Mesenchymal stem cell (in vitro differentiated cells and primary cell): ENCODE measurements at regions not wholly inside any gene's neighbourhood (a gene's known extent, or its start where the extent isn't known, plus 50 kb on each side); places are given as distances from the start of the nearest gene placed in this dataset.
A peak's percentile ranks its signal among the peaks of the same experiment; 100 is the strongest.

Source experiments
- DNase-seq: peaks from one replicate; pipeline ENCODE4 v3.0.0-alpha.2; 2013
- H2AFZ ChIP-seq: one replicate; pipeline ENCODE4 v1.6.1; 2013; ENCODE audit warnings: low read depth, mild to moderate bottlenecking, control low read depth, inconsistent platforms, low read length, moderate library complexity
- H2AK5ac ChIP-seq: 2 replicates; pipeline ENCODE4 v1.6.1; 2013; ENCODE audit warnings: low read length, moderate library complexity, mild to moderate bottlenecking, inconsistent platforms; ENCODE audit not compliant: severe bottlenecking
- H2BK120ac ChIP-seq: one replicate; pipeline ENCODE4 v1.6.1; 2013; ENCODE audit warnings: low read depth, mild to moderate bottlenecking, inconsistent platforms, low read length, moderate library complexity
- H2BK12ac ChIP-seq, 2 experiments: one replicate each; pipeline ENCODE4 v1.6.1; 2013; ENCODE audit warnings: inconsistent platforms in 2 of 2, low read length in 2 of 2, mild to moderate bottlenecking in 2 of 2, moderate library complexity in 2 of 2, control low read depth in 1 of 2
- H2BK15ac ChIP-seq: one replicate; pipeline ENCODE4 v1.6.1; 2013; ENCODE audit warnings: mild to moderate bottlenecking, low read depth, inconsistent platforms; ENCODE audit not compliant: poor library complexity, severe bottlenecking
- H2BK5ac ChIP-seq: 2 replicates; pipeline ENCODE4 v1.6.1; 2013; ENCODE audit warnings: low read depth, mild to moderate bottlenecking, low read length, control low read depth, inconsistent platforms; ENCODE audit not compliant: poor library complexity, severe bottlenecking
- H3K14ac ChIP-seq, 2 experiments: one replicate each; pipeline ENCODE4 v1.6.1; 2013; ENCODE audit warnings: inconsistent platforms in 2 of 2, low read length in 2 of 2, control low read depth in 1 of 2, mild to moderate bottlenecking in 1 of 2, moderate library complexity in 1 of 2
- H3K18ac ChIP-seq, 2 experiments: one replicate each; pipeline ENCODE4 v1.6.1; 2013; ENCODE audit warnings: inconsistent platforms in 2 of 2, low read length in 2 of 2, control low read depth in 1 of 2, low read depth in 1 of 2, mild to moderate bottlenecking in 1 of 2
- H3K23ac ChIP-seq, 2 experiments: one replicate each; pipeline ENCODE4 v1.6.1; 2013; ENCODE audit warnings: inconsistent platforms in 2 of 2, low read length in 2 of 2, mild to moderate bottlenecking in 2 of 2, moderate library complexity in 2 of 2, control low read depth in 1 of 2
- H3K27ac ChIP-seq: 2 replicates; pipeline ENCODE4 v1.5.1; 2013; ENCODE audit warnings: mild to moderate bottlenecking, moderate library complexity, low read length, control low read depth, inconsistent platforms; ENCODE audit not compliant: poor library complexity, severe bottlenecking
- H3K27me3 ChIP-seq, 2 experiments: 2 replicates each; pipeline versions ENCODE4 v1.6.1 to v1.7.0; 2013; ENCODE audit warnings: low read length in 2 of 2, mild to moderate bottlenecking in 2 of 2, moderate library complexity in 2 of 2, control low read depth in 1 of 2, inconsistent platforms in 1 of 2; ENCODE audit not compliant: control insufficient read depth in 1 of 2, insufficient read depth in 1 of 2
- H3K36me3 ChIP-seq, 2 experiments: 2 replicates each; pipeline versions ENCODE4 v1.6.1 to v1.7.0; 2013; ENCODE audit warnings: low read length in 2 of 2, control low read depth in 1 of 2, inconsistent platforms in 1 of 2, low read depth in 1 of 2, mild to moderate bottlenecking in 1 of 2; ENCODE audit not compliant: insufficient read depth in 2 of 2, control insufficient read depth in 1 of 2
- H3K4ac ChIP-seq, 2 experiments: one replicate each; pipeline ENCODE4 v1.6.1; 2013; ENCODE audit warnings: inconsistent platforms in 2 of 2, low read length in 2 of 2, mild to moderate bottlenecking in 2 of 2, moderate library complexity in 2 of 2, control low read depth in 1 of 2, low read depth in 1 of 2
- H3K4me1 ChIP-seq: 2 replicates; pipeline ENCODE4 v1.6.1; 2013; ENCODE audit warnings: low read depth, low read length, control low read depth; ENCODE audit not compliant: control insufficient read depth, insufficient read depth
- H3K4me2 ChIP-seq: 2 replicates; pipeline ENCODE4 v1.6.1; 2013; ENCODE audit warnings: low read length, mild to moderate bottlenecking, inconsistent platforms; ENCODE audit not compliant: poor library complexity, severe bottlenecking
- H3K4me3 ChIP-seq, 2 experiments: 2 replicates each; pipeline versions ENCODE4 v1.5.1 to v1.7.0; 2013; ENCODE audit warnings: low read length in 2 of 2, mild to moderate bottlenecking in 2 of 2, control low read depth in 1 of 2, low read depth in 1 of 2; ENCODE audit not compliant: insufficient read depth in 1 of 2
- H3K79me1 ChIP-seq: replicated peaks from 2 replicates; pipeline ENCODE4 v1.6.1; 2013; ENCODE audit warnings: mild to moderate bottlenecking, control low read depth, low read length, inconsistent platforms; ENCODE audit not compliant: poor library complexity, severe bottlenecking
- H3K9ac ChIP-seq: 2 replicates; pipeline ENCODE4 v1.7.0; 2013; ENCODE audit warnings: mild to moderate bottlenecking, low read length, moderate library complexity
- H3K9me3 ChIP-seq: 2 replicates; pipeline ENCODE4 v1.7.0; 2013; ENCODE audit warnings: mild to moderate bottlenecking, low read length; ENCODE audit not compliant: control insufficient read depth
- H4K8ac ChIP-seq: one replicate; pipeline ENCODE4 v1.6.1; 2013; ENCODE audit warnings: inconsistent platforms, mild to moderate bottlenecking, low read length, moderate library complexity
- H4K91ac ChIP-seq: one replicate; pipeline ENCODE4 v1.6.1; 2013; ENCODE audit warnings: mild to moderate bottlenecking, low read length, inconsistent platforms
- WGBS: methylation state at CpG from one replicate; pipeline ENCODE4 v1.1.7; 2013; ENCODE audit warnings: mixed read lengths; 5-methylcytosine and 5-hydroxymethylcytosine counted together

GRCh38 chr2:172172513-172173173, 69.9 kb upstream of the DLX2 start:
- peak; percentile 61 for DNase-seq
- Histone ChIP-seq H4K91ac (no peak overlapping the region), H2AK5ac (no peak overlapping the region), H2AFZ (peak overlapping the region; percentile 72), H3K18ac (peak overlapping the region; percentile 88), H3K9me3 (no peaks in the 10 kb centered on the region), H2BK12ac (peak overlapping the region in 1 of 2 experiments; percentile 83), H3K79me1 (no peaks in the 10 kb centered on the region), H3K14ac (peak overlapping the region in 1 of 2 experiments; percentile 18), H2BK15ac (peak overlapping the region; percentile 100), H3K9ac (peak overlapping the region; percentile 60), H2BK5ac (no peak overlapping the region), H3K27me3 (peaks cover 0 to 36% of the 10 kb centered on the region in 2 experiments), H3K4ac (peak overlapping the region in 1 of 2 experiments; percentile 65), H3K4me3 (peak overlapping the region; percentile 70 to 80), H2BK120ac (peak overlapping the region; percentile 81), H4K8ac (peak overlapping the region; percentile 81), H3K4me2 (peak overlapping the region; percentile 94), H3K4me1 (peaks cover 2% of the 10 kb centered on the region), H3K23ac (peak overlapping the region in 1 of 2 experiments; percentile 99), H3K36me3 (no peaks in the 10 kb centered on the region), H3K27ac (no peak overlapping the region)
- WGBS: under 1% methylated on average over 33 of the region's 58 CpGs

- H4K8ac ChIP-seq: no peak overlapping the region
- H3K4ac ChIP-seq: no peak overlapping the region
- H3K14ac ChIP-seq: no peak overlapping the region
- no peak overlapping the region for H3K23ac ChIP-seq
- H2AFZ ChIP-seq: no peak overlapping the region
- H3K36me3 ChIP-seq: no peaks in the 10 kb centered on the region
- no peaks in the 10 kb centered on the region for H3K9me3 ChIP-seq
- no peak overlapping the region for H2AK5ac ChIP-seq
- H3K4me1 ChIP-seq: peaks cover 2% of the 10 kb centered on the region
- no peak overlapping the region for H4K91ac ChIP-seq
- no peak for DNase-seq
- peak overlapping the region; percentile 94 for H3K4me2 ChIP-seq
- no peak overlapping the region for H2BK5ac ChIP-seq
- H3K4me3 ChIP-seq: no peak overlapping the region
- H3K27me3 ChIP-seq: peaks cover 0 to 36% of the 10 kb centered on the region in 2 experiments
- H3K18ac ChIP-seq: no peak overlapping the region
- no peak overlapping the region for H3K9ac ChIP-seq
- 80% methylated on average over 6 of the region's 8 CpGs for WGBS
- H2BK12ac ChIP-seq: peak overlapping the region in 1 of 2 experiments; percentile 15
- H2BK15ac ChIP-seq: no peak overlapping the region
- H2BK120ac ChIP-seq: no peak overlapping the region
- no peak overlapping the region for H3K27ac ChIP-seq
- H3K79me1 ChIP-seq: no peaks in the 10 kb centered on the region
Observed at GRCh38 chr2:172173174-172173706, 70.5 kb upstream of the DLX2 start.

GRCh38 chr2:172177581-172177980, 74.9 kb upstream of the DLX2 start:
- Histone ChIP-seq H3K14ac (no peak overlapping the region), H2AFZ (no peak overlapping the region), H3K27ac (no peak overlapping the region), H4K91ac (no peak overlapping the region), H2BK5ac (no peak overlapping the region), H3K9ac (no peak overlapping the region), H3K4ac (no peak overlapping the region), H3K79me1 (no peaks in the 10 kb centered on the region), H3K9me3 (no peaks in the 10 kb centered on the region), H3K23ac (no peak overlapping the region), H4K8ac (no peak overlapping the region), H2BK120ac (no peak overlapping the region), H3K4me3 (no peak overlapping the region), H3K27me3 (peaks cover 0 to 24% of the 10 kb centered on the region in 2 experiments), H2AK5ac (no peak overlapping the region), H3K18ac (no peak overlapping the region), H2BK15ac (no peak overlapping the region), H2BK12ac (no peak overlapping the region), H3K36me3 (no peaks in the 10 kb centered on the region), H3K4me1 (no peaks in the 10 kb centered on the region), H3K4me2 (no peak overlapping the region)
- no peak for DNase-seq
- WGBS: 100% methylated on average over 1 of the region's 3 CpGs

GRCh38 chr2:172177996-172178395, 75.3 kb upstream of the DLX2 start:
- Histone ChIP-seq H2AK5ac (no peak overlapping the region), H2BK5ac (no peak overlapping the region), H3K4me3 (no peak overlapping the region), H3K23ac (no peak overlapping the region), H3K4me1 (no peaks in the 10 kb centered on the region), H2BK120ac (no peak overlapping the region), H4K91ac (no peak overlapping the region), H3K27me3 (peaks cover 0 to 24% of the 10 kb centered on the region in 2 experiments), H2BK15ac (no peak overlapping the region), H3K9me3 (no peaks in the 10 kb centered on the region), H4K8ac (no peak overlapping the region), H2AFZ (no peak overlapping the region), H3K4ac (no peak overlapping the region), H3K27ac (no peak overlapping the region), H3K79me1 (no peaks in the 10 kb centered on the region), H3K14ac (peak overlapping the region in 1 of 2 experiments; percentile 71), H2BK12ac (no peak overlapping the region), H3K4me2 (no peak overlapping the region), H3K9ac (no peak overlapping the region), H3K18ac (no peak overlapping the region), H3K36me3 (no peaks in the 10 kb centered on the region)
- 67% methylated on average over 1 of the region's 1 CpG for WGBS
- no peak for DNase-seq
